ENCODE measurements at regions not wholly inside any gene's neighbourhood (a gene's known extent, or its start where the extent isn't known, plus 50 kb on each side); places are given as distances from the start of the nearest gene placed in this dataset.

DNA sequence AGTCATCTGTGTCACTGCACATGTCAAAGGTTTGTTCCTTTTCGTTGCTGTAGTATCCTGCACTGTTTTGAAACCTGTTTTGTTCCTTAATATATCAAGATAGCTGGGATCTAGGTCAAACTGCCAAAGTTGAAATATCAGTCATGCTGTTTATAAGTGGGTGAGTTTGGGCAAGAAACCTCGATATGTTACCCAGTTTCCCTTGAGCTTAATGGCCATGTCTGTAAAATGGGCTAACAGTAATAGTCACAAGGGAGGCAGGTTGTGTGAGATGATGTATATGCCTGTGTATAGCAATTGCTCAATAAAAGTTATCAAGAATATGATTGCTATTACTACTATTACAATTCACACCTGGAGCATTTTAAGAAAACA is 57.1 kb downstream of the BHLHE40 start:
- no peaks in the 10 kb centered on the region for H3K9me2 ChIP-seq (ENCODE audit: insufficient read depth, low read length)
- TF ChIP-seq EZH2 (IDR thresholded peaks at IDR 0.05; ENCODE audit: borderline replicate concordance, insufficient read depth, low read length, poor library complexity, severe bottlenecking) (no peak), EP300 (conservative IDR thresholded peaks at IDR 0.05; ENCODE audit: poor library complexity, severe bottlenecking) (no peak), MXI1 (conservative IDR thresholded peaks at IDR 0.05; ENCODE audit: poor library complexity, severe bottlenecking) (no peak), SMC3 (conservative IDR thresholded peaks at IDR 0.05; ENCODE audit: poor library complexity) (no peak), POLR2AphosphoS5 (IDR thresholded peaks at IDR 0.05) (no peak)
- TF ChIP-seq, protein P1, sequence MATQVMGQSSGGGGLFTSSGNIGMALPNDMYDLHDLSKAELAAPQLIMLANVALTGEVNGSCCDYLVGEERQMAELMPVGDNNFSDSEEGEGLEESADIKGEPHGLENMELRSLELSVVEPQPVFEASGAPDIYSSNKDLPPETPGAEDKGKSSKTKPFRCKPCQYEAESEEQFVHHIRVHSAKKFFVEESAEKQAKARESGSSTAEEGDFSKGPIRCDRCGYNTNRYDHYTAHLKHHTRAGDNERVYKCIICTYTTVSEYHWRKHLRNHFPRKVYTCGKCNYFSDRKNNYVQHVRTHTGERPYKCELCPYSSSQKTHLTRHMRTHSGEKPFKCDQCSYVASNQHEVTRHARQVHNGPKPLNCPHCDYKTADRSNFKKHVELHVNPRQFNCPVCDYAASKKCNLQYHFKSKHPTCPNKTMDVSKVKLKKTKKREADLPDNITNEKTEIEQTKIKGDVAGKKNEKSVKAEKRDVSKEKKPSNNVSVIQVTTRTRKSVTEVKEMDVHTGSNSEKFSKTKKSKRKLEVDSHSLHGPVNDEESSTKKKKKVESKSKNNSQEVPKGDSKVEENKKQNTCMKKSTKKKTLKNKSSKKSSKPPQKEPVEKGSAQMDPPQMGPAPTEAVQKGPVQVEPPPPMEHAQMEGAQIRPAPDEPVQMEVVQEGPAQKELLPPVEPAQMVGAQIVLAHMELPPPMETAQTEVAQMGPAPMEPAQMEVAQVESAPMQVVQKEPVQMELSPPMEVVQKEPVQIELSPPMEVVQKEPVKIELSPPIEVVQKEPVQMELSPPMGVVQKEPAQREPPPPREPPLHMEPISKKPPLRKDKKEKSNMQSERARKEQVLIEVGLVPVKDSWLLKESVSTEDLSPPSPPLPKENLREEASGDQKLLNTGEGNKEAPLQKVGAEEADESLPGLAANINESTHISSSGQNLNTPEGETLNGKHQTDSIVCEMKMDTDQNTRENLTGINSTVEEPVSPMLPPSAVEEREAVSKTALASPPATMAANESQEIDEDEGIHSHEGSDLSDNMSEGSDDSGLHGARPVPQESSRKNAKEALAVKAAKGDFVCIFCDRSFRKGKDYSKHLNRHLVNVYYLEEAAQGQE (IDR thresholded peaks at IDR 0.05; ENCODE audit: borderline replicate concordance), result no peak
- TF ChIP-seq, protein P2, sequence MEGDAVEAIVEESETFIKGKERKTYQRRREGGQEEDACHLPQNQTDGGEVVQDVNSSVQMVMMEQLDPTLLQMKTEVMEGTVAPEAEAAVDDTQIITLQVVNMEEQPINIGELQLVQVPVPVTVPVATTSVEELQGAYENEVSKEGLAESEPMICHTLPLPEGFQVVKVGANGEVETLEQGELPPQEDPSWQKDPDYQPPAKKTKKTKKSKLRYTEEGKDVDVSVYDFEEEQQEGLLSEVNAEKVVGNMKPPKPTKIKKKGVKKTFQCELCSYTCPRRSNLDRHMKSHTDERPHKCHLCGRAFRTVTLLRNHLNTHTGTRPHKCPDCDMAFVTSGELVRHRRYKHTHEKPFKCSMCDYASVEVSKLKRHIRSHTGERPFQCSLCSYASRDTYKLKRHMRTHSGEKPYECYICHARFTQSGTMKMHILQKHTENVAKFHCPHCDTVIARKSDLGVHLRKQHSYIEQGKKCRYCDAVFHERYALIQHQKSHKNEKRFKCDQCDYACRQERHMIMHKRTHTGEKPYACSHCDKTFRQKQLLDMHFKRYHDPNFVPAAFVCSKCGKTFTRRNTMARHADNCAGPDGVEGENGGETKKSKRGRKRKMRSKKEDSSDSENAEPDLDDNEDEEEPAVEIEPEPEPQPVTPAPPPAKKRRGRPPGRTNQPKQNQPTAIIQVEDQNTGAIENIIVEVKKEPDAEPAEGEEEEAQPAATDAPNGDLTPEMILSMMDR (IDR thresholded peaks at IDR 0.05; ENCODE audit: poor library complexity, severe bottlenecking), result no peak

DNA sequence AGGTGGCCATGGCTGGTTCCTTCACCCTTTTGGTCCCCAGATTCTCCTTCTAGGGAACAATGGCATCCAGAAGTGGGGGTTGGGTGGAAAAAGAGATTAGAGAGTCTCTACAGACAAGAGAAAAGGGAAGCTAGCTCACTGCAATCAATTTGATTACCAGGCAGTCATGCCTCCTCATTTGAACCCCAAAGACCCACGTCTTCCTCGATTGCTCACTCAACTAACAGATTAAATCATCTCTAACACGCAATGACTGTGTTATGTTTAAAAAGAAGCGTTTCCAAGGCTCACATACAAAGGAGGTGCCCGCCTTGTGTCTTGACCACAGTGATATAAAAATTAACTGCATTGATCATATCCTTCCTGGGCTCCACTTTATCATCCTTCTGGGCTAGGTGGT is 57.6 kb downstream of the BHLHE40 start:
- Histone ChIP-seq H3F3A (ENCODE audit: insufficient read depth, low read length, poor library complexity, severe bottlenecking) (no peaks in the 10 kb centered on the region), H3K79me2 (replicated peaks; ENCODE audit: insufficient read depth, low read length) (no peaks in the 10 kb centered on the region), H3K9ac (ENCODE audit: low read length) (no peak overlapping the region), H3K27ac (ENCODE audit: low read length) (no peak overlapping the region), H3K27me3 (ENCODE audit: insufficient read depth, low read depth, low read length) (no peaks in the 10 kb centered on the region), H3K36me3 (ENCODE audit: insufficient read depth, low read length) (no peaks in the 10 kb centered on the region), H3K4me3 (ENCODE audit: low read length) (no peak overlapping the region), H4K20me1 (ENCODE audit: insufficient read depth) (no peaks in the 10 kb centered on the region), H3K4me2 (ENCODE audit: low read length) (no peak overlapping the region), H2AFZ (ENCODE audit: low read depth, low read length) (no peak overlapping the region), H3K9me2 (ENCODE audit: insufficient read depth, low read length) (no peaks in the 10 kb centered on the region), H3K9me3 (ENCODE audit: low read length) (no peaks in the 10 kb centered on the region)
- TF ChIP-seq, protein P2 (IDR thresholded peaks at IDR 0.05; ENCODE audit: poor library complexity, severe bottlenecking), result no peak
- no peak for TF ChIP-seq EP300 (conservative IDR thresholded peaks at IDR 0.05; ENCODE audit: poor library complexity, severe bottlenecking)
- TF ChIP-seq TAF1 (IDR thresholded peaks at IDR 0.05; ENCODE audit: low read depth), result no peak
- TF ChIP-seq, protein P1 (IDR thresholded peaks at IDR 0.05; ENCODE audit: borderline replicate concordance), result no peak
- no peak for TF ChIP-seq RAD21 (conservative IDR thresholded peaks at IDR 0.05)
- TF ChIP-seq EZH2 (IDR thresholded peaks at IDR 0.05; ENCODE audit: borderline replicate concordance, insufficient read depth, low read length, poor library complexity, severe bottlenecking), result no peak
- TF ChIP-seq POLR2AphosphoS5 (IDR thresholded peaks at IDR 0.05), result no peak
- TF ChIP-seq MXI1 (conservative IDR thresholded peaks at IDR 0.05; ENCODE audit: poor library complexity, severe bottlenecking), result no peak
- no peak for TF ChIP-seq SMC3 (conservative IDR thresholded peaks at IDR 0.05; ENCODE audit: poor library complexity)

More for the DNA sequence above, 57.1 kb downstream of the BHLHE40 start:
- H2AFZ ChIP-seq (ENCODE audit: low read depth, low read length), result no peak overlapping the region
- H3K79me2 ChIP-seq (replicated peaks; ENCODE audit: insufficient read depth, low read length), result no peaks in the 10 kb centered on the region
- no peak overlapping the region for H3K27ac ChIP-seq (ENCODE audit: low read length)
- H3K9me3 ChIP-seq (ENCODE audit: low read length), result no peaks in the 10 kb centered on the region
- H3K27me3 ChIP-seq (ENCODE audit: insufficient read depth, low read depth, low read length), result no peaks in the 10 kb centered on the region
- no peak overlapping the region for H3K4me3 ChIP-seq (ENCODE audit: low read length)
- H3F3A ChIP-seq (ENCODE audit: insufficient read depth, low read length, poor library complexity, severe bottlenecking), result no peaks in the 10 kb centered on the region
- H3K4me2 ChIP-seq (ENCODE audit: low read length), result no peak overlapping the region
- no peak overlapping the region for H3K9ac ChIP-seq (ENCODE audit: low read length)
- no peaks in the 10 kb centered on the region for H3K36me3 ChIP-seq (ENCODE audit: insufficient read depth, low read length)
- no peaks in the 10 kb centered on the region for H4K20me1 ChIP-seq (ENCODE audit: insufficient read depth)

Measured in neural cell (in vitro differentiated cells).